ENCODE measurements at regions not wholly inside any gene's neighbourhood (a gene's known extent, or its start where the extent isn't known, plus 50 kb on each side); places are given as distances from the start of the nearest gene placed in this dataset.

DNA sequence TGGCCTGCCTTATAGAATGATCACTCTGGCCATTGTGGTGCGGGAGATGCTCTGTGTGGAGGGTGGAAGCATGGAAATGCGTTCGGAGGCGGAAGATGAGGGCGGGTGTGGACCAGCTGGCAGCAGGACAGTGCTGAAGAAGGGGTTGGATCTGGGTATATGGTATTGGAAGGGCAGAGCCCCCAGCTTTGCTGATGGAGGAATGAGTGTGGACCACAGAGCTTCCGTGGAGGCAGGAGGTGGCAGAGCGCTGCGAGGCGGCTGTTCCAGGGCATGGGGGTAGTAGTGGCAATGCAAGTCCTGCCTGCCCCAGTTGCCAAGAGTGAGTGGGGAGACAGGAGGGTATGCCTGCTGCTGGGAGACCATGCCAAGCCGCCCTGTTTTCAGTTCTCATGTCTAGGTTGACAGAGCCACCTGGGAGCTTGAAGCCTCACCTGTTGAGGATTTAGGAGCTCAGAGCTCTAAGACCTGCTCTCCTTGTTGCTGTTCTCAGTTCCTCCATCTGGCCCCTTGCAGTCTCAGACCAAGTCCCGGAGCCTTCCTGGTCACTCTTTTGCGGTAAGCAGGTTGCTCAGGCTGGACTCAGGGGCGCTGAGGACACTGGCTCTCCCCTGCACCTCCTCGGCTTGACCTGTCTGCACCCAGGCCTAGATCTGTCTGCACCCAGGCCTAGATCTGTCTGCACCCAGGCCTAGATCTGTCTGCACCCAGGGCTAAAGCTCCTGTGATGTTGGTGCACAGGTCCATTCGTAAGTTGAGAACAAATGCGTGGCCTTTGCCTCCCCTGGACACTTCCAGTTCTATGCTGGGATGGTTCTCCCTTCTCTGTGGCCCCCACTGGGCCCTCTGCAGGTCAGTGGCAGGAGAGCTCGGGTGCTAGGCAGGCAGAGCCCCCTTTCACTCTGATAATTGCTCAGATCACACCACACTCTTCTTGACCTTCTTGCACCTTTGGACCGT is 290.5 kb upstream of the HS6ST1 start:
- no peak for DNase-seq
- Mint-ChIP-seq H3K4me3 (ENCODE audit: unreplicated experiment) (no peak overlapping the region), H3K4me1 (ENCODE audit: low read depth, unreplicated experiment) (peaks cover 11% of the 10 kb centered on the region), H3K27ac (ENCODE audit: unreplicated experiment) (no peak overlapping the region), H3K9me3 (ENCODE audit: unreplicated experiment) (peaks cover 1% of the 10 kb centered on the region), H3K27me3 (ENCODE audit: unreplicated experiment) (peaks cover 2% of the 10 kb centered on the region), H3K36me3 (ENCODE audit: unreplicated experiment) (no peaks in the 10 kb centered on the region)
- TF ChIP-seq, protein P1, sequence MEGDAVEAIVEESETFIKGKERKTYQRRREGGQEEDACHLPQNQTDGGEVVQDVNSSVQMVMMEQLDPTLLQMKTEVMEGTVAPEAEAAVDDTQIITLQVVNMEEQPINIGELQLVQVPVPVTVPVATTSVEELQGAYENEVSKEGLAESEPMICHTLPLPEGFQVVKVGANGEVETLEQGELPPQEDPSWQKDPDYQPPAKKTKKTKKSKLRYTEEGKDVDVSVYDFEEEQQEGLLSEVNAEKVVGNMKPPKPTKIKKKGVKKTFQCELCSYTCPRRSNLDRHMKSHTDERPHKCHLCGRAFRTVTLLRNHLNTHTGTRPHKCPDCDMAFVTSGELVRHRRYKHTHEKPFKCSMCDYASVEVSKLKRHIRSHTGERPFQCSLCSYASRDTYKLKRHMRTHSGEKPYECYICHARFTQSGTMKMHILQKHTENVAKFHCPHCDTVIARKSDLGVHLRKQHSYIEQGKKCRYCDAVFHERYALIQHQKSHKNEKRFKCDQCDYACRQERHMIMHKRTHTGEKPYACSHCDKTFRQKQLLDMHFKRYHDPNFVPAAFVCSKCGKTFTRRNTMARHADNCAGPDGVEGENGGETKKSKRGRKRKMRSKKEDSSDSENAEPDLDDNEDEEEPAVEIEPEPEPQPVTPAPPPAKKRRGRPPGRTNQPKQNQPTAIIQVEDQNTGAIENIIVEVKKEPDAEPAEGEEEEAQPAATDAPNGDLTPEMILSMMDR (IDR thresholded peaks at IDR 0.05; ENCODE audit: partially characterized antibody, unreplicated experiment) = no peak

GRCh38 chr2:128610496-128610895 is 291.8 kb upstream of the HS6ST1 start:
- TF ChIP-seq, protein P1 (IDR thresholded peaks at IDR 0.05; ENCODE audit: partially characterized antibody, unreplicated experiment) = no peak
- H3K36me3 Mint-ChIP-seq (ENCODE audit: unreplicated experiment) = no peaks in the 10 kb centered on the region
- H3K9me3 Mint-ChIP-seq (ENCODE audit: unreplicated experiment) = peaks cover 3% of the 10 kb centered on the region
- H3K4me3 Mint-ChIP-seq (ENCODE audit: unreplicated experiment) = no peak overlapping the region
- H3K27ac Mint-ChIP-seq (ENCODE audit: unreplicated experiment) = no peak overlapping the region
- peaks cover 11% of the 10 kb centered on the region for H3K4me1 Mint-ChIP-seq (ENCODE audit: low read depth, unreplicated experiment)
- H3K27me3 Mint-ChIP-seq (ENCODE audit: unreplicated experiment) = peaks cover 2% of the 10 kb centered on the region
- DNase-seq = no peak

GRCh38 chr2:128611421-128612320 is 293.0 kb upstream of the HS6ST1 start:
- Mint-ChIP-seq H3K4me3 (ENCODE audit: unreplicated experiment) (no peak overlapping the region), H3K4me1 (ENCODE audit: low read depth, unreplicated experiment) (peaks cover 11% of the 10 kb centered on the region), H3K27ac (ENCODE audit: unreplicated experiment) (no peak overlapping the region), H3K9me3 (ENCODE audit: unreplicated experiment) (peaks cover 3% of the 10 kb centered on the region), H3K36me3 (ENCODE audit: unreplicated experiment) (no peaks in the 10 kb centered on the region), H3K27me3 (ENCODE audit: unreplicated experiment) (peaks cover 4% of the 10 kb centered on the region)
- TF ChIP-seq, protein P1 (IDR thresholded peaks at IDR 0.05; ENCODE audit: partially characterized antibody, unreplicated experiment) = no peak
- DNase-seq = no peak

DNA sequence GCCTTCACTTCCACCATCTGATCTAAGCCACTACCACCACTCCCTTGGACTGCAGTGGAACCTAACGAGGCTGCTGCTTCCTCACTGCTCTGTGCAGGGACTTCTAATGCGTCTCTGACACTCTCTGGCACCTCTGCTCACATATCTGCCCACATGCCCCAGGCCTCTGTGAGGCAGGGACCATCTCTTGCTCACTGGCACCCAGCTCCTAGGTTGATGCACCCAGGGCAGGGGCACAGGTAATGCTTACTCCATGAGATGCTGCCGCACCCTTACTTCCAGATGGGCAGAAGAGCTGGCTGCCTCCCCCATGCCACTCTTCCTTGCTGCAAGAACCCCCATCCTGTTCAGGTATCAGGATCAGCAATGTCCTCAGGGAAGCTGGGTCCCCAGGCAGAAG is 294.0 kb upstream of the HS6ST1 start:
- TF ChIP-seq, protein P1 (IDR thresholded peaks at IDR 0.05; ENCODE audit: partially characterized antibody, unreplicated experiment) = no peak
- DNase-seq = no peak
- Mint-ChIP-seq H3K4me3 (ENCODE audit: unreplicated experiment) (no peak overlapping the region), H3K9me3 (ENCODE audit: unreplicated experiment) (peaks cover 3% of the 10 kb centered on the region), H3K27me3 (ENCODE audit: unreplicated experiment) (peaks cover 1% of the 10 kb centered on the region), H3K4me1 (ENCODE audit: low read depth, unreplicated experiment) (peaks cover 9% of the 10 kb centered on the region), H3K36me3 (ENCODE audit: unreplicated experiment) (no peaks in the 10 kb centered on the region), H3K27ac (ENCODE audit: unreplicated experiment) (no peak overlapping the region)

Data from glutamatergic neuron (in vitro differentiated cells).